ENCODE measurements at regions not wholly inside any gene's neighbourhood (a gene's known extent, or its start where the extent isn't known, plus 50 kb on each side); places are given as distances from the start of the nearest gene placed in this dataset.

- DNase-seq, result no peak
These were observed 226.0 kb downstream of the NPHP4 start for GRCh38 chr1:5765997-5766913.

DNA sequence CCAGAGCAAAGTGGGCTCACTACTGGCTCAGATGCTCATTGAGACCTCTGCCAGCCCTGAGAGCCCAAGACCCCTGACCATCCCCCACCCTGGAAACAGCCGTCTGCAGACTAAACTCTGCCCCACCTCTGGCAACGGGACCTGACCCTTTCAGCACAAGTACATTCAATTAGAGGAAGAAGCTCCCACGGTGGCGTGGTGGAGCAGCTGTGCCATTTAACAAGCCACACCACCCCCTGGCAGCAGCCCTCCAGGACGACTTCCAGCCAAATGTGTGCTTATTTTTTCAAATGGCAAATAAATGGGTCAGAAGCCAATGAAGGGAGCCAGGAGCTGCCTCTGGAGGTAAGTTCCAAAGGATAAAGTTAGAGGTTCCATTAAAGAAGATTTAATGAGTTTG is 226.7 kb downstream of the NPHP4 start:
- DNase-seq, result no peak

DNA sequence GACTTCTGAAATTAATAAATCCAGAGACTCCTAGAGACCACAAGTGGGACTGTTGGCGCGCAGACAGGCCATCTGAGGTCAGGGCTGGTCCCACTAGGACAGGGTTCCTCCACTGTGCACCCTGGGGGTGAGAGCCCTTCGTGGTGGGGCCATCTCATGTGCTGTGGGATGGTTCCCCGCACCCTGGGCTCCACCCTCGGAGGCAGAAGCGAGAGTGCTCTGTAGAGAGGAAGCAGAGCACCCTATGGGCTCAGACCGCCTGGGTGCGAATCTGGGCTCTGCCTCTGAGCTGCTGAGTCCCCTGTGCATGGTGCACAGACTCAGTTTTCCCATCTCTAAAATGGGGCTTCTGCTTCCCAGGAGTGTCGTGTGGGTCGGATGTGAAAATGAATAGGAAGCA is 227.3 kb downstream of the NPHP4 start:
- DNase-seq, result no peak

GRCh38 chr1:5764464-5764863 is 227.8 kb downstream of the NPHP4 start:
- DNase-seq, result no peak

DNA sequence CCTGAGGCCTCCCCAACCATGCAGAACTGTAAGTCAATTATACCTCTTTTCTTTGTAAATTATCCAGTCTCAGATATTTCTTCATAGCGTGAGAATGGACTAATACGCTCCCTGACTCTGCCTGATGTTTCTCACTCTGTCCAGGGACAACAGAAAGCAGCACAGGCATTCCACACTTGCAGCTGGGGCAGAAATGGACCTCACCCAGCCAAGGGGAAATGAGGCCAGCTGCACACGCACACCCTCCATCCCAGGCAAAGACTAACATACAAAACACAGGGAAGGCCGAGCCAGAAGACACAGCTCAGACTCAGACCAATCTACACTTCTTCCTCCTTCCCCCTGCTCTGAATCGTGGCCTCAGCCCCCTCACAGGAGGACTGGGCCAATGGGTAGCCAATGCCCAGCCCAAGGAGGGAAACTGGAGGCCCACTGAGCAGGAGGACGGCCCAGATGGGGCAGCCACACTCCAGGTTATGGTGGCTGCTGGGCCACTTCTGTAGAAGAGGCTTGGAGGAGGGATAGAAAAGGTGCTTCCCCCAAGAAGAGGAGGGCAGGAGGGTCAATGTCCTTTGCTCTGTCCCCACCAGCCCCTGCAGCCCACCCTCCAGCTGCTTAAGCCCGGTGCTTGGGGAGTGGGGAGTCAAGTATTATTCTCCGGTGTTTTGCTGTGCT is 228.4 kb downstream of the NPHP4 start:
- DNase-seq, result no peak

DNA sequence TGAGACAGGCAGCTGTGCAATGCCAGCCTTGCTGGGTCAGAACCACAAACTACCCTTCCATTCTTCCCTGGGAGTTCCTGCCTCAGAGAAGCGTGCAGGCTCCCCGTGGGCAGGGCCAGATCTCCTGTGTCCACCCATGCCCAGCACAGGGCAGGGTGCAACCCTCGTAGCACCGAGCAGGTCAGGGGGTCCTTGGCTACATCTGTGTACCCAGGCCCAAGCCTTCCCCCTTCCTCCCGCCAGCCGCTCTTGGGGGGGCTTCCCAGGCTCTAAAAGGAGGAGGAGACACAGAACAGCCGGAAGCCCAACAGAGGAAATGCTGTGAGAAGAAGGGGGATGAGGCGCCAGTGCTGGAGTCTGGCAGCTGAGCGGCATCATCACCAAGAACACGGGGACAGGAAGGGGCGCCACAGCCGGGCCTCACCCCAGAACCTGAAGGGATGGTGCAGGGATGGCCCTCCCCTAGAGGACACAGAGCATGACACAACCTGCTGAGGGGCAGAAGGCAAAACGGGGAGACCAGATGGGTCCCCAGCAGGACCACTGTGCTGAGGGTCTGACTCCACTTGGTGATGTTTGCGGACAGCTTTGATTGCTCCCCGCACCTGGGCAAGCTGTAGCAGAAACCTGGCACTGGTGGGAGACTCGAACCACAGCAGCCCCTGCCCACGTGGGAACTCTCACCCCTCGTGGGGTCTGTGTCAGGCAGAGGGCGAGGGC is 233.2 kb downstream of the NPHP4 start:
- DNase-seq, result no peak

- no peak for DNase-seq
These were observed 234.0 kb downstream of the NPHP4 start for GRCh38 chr1:5758000-5758858.

DNA sequence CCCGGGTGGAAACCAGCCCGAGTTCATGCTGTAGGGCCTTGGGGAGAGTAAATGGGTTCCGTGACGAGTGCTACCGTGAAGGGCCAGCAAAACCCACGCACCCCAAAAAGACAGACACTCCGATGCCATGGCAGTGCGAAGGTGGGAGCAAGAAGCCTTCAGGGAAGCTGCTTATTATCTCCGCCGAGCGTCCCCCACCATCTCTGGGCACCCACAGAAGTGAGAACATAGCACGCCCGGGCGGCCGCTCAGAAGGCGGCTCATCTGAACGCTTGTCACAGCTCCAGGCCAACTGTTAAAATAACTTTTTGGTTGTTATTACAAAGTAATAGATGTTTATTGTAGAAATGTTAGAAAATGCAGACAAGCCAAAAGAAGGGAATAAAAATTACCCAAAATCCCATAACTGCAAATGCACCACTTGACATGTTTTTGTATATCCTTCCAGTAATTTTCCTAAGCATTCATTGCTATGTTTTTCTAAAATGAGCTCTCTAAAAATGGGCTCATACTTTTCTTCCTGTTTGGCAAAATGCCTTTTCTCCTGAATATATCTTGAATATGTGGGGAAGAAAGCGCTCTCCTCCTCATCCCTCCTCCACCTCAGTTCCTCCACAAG is 234.9 kb downstream of the NPHP4 start:
- no peak for DNase-seq

DNA sequence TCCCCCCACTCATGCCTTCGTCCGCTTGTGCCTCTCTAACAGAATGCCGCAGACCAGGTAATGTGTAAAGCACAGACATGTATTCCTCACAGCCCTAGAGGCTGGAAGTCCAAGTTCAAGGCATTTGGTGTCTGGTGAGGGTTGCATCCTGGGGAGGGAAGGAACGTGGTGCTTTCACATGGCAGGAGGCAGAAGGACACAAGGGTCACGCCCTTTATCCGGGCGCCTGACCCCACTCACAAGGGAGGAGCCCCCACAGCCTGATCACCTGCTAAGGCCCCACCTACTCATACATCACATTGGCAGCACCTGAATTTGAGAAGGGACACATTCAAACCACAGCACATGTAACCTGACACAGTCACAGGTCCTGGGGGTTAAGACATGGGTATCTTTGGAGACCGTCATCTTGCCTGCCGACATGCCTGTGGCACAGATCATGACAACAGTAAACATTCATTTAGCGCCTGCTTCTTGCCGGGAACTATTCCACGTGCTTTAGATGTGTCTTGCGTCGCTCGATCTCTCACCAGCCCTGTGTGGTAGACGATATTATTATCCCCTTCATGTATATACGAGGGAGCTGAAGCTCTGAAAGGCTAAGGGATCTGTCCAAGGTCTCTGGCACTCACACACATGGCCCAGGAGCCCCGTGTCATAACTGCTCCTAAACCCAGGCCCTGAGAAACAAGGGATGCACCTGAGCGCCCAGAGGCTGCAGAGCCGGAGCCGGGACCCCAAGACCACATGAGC is 235.6 kb downstream of the NPHP4 start:
- DNase-seq, result no peak

DNA sequence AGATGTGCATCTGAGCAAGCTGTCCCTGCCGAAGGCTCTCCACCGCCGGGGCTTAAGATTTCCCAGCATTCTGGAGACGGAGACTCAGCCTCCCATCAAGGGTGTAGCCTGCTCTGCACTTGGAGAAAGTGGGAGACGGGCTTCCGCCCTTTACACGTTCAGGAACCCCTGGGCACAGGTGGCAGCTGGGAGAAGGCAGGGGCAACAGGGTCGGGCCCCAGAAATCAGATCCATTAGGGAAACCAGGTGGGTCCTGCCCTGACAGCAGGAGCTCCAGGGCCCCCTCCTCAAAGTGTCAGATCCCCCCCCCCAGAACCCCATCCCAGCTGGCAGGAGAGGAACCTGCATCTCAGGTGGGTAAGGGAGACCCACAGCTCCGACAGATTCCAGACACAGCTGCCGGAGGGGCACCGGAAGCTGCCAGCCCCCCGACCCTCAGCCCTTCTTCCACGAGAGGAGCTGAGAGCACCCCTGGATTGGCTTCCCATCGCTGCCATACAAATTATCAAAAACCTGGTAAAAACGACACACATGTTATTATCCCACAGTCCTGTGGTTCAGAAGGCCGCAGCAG is 236.6 kb downstream of the NPHP4 start:
- DNase-seq, result no peak

- DNase-seq, result no peak
These were observed 237.2 kb downstream of the NPHP4 start for GRCh38 chr1:5754817-5755551.

- no peak for DNase-seq
These were observed 238.4 kb downstream of the NPHP4 start for GRCh38 chr1:5753549-5754421.

GRCh38 chr1:5752746-5753548 is 239.3 kb downstream of the NPHP4 start:
- DNase-seq, result no peak

DNA sequence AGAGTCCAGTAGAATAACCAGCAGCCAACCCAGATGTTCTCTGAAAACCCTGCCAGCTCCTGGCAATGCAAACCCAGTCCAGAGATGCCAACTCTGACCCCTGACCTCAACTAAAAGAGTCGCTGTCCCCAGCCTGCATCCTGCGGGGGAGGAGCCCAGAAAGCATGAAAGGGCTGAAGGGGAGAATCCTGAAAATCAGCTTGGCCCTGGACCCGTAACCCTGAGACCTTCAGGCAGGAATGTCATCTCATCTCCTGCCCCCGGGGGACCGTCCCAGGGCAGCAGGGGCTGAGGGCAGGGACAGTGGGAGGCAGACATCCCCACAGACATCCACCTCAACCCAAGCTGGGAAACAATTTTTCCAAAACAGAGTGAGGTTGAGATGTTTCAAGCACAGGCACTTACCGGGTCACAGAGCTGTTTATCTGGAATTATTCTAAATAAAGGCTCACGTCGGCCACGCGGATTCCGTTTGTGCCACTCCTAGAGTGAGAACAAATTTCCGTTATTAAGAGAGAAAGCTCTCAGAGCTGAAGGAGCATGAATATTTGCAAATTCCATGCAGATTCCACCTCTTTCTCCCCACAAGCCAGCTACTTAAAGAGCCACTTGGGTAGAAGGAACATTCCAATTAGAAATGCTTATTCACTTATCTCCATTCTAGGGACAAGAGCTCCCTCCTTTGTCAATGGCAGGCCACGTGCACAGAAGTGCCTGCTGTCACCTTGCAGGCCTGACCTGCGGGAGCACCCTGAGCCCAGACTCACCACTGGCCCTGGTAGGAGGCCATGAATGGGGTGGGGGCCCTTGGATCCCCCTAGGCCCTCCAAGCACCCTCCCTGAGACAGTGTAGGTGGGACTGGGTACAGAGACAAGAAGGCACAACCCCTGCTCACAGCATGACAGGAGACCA is 240.1 kb downstream of the NPHP4 start:
- no peak for DNase-seq

DNA sequence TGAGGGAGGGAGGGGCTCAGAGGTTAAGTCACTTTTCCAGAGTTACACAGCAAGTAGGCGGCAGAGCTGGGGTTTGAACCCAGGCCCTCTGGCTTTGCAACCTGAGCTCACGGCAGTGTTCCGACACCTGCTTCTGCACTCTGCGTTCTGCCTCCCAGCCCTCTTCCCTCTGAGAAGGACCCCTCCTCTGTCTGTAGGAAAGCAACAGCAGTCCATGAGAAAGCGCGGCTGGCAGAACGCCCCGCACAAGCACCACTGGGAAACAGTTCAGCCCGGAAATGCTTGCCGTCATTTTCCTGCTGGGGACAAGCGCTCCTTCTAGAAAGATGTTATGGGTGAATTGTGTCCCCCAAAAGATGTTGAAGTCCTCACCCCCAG is 241.1 kb downstream of the NPHP4 start:
- DNase-seq, result no peak

DNA sequence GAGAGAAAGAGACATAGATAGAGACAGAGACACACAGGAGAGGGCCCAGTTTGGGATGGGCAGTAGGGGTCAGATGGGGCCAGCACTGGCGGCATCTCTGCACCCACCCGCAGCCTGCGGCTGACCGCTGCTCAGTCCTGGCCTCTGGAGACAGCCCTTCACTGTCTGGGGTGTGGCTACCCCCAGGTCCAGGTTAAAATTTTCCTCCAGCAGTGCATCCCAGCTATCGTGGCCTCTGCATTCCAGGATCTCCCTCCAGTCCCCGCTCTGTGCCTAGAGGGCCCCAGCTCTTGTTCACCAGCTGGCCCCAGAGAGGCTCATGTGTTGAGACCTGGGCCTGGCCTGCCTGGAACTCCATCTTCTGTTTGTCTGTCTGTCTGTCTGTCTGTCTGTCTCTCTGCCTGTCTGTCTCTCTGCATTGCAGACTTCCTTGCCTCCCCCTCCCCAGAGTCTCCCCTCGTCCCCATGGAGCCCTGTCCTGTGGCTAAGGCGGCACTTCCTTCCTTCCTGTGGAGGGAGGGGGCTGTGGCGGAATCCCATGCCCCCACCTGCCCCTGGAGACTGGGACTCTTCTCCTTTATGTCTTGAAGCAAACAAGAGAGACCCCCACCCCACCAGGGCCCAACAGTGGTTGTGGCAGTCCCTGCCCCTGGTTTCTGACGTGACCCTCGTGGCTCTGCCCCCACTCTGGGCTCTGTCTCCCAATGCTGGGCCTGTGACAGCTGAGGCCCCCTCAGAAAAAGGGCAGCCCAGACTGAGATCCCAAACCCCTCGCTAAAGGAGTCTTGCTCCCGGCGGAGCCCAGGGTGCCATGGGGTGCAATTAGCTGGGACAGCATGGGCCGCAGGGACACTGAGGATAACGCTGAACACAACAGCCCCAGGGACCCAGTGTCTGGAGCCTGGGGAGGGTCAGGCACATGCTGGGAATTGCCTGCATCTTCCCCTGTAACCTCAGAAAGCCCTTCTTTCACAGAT is 241.8 kb downstream of the NPHP4 start:
- DNase-seq, result no peak

Measured in KG1 (cell line).